ENCODE measurements at regions not wholly inside any gene's neighbourhood (a gene's known extent, or its start where the extent isn't known, plus 50 kb on each side); places are given as distances from the start of the nearest gene placed in this dataset.
"Not testable (repeated sequence)": the region's sequence is repeated elsewhere in the genome, so short reads cannot be mapped to it uniquely, and the experiment has no call there.

DNA sequence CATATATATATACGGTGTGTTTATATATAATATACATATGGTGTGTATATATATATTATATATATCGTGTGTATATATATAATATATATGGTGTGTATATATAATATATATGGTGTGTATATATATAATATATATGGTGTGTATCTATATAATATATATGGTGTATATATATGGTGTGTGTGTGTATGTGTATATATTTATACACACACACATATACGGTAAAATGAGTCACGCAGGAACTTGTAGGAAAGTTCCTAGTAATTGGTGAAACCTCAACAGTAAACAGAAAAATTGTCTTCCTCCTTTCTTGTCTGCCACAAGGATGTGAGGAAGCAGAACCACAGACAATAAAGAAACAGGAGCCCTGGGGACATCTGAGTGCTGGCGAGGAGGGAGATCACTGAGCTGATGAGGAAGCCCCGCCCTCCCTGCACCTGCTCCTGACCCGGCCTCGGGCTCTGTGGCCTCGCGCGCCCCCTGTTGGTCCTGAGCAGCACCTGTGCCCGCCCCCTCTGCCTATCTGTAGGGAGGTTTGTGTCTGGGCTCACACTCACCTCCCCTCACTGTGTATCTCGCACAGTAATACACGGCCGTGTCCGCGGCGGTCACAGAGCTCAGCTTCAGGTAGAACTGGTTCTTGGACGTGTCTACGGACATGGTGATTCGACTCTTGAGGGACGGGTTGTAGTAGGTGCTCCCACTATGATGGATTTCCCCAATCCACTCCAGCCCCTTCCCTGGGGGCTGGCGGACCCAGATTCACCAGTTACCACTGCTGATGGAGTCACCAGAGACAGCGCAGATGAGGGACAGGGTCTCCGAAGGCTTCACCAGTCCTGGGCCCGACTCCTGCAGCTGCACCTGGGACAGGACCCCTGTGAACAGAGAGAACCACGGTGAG, 1079.4 kb downstream of the TMEM121 start:
- no peaks in the 10 kb centered on the region for H3K9me3 Mint-ChIP-seq
- H3K27me3 Mint-ChIP-seq (ENCODE audit: low read depth) = peaks cover 52% of the 10 kb centered on the region
- no peaks in the 10 kb centered on the region for H3K36me3 Mint-ChIP-seq (ENCODE audit: low read depth)
- peaks cover 3% of the 10 kb centered on the region for H3K4me1 Mint-ChIP-seq (ENCODE audit: low read depth)
- H3K27ac Mint-ChIP-seq = no peak overlapping the region
- H3K4me3 Mint-ChIP-seq = no peak overlapping the region

DNA sequence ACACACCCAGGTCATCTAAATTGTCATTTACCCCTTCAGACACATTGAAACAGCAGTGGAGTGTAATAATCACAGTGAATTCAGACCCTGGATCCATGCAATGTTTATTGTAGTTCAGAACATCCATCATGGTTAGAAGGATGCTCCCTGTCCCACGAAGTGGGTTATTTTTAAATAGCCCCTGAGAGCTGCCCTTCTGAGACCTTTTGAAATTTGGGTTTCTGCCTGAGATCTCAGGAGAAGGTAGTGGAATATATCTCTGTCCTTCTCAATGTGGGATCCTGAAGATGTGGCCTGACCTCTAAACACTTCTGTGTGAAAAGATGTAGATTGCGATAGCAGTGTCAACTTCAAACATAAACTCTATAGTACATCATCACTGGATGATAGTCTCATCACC, 1080.6 kb downstream of the TMEM121 start:
- Mint-ChIP-seq H3K36me3 (ENCODE audit: low read depth) (no peaks in the 10 kb centered on the region), H3K4me1 (ENCODE audit: low read depth) (peaks cover 3% of the 10 kb centered on the region), H3K27me3 (ENCODE audit: low read depth) (peaks cover 50% of the 10 kb centered on the region)

DNA sequence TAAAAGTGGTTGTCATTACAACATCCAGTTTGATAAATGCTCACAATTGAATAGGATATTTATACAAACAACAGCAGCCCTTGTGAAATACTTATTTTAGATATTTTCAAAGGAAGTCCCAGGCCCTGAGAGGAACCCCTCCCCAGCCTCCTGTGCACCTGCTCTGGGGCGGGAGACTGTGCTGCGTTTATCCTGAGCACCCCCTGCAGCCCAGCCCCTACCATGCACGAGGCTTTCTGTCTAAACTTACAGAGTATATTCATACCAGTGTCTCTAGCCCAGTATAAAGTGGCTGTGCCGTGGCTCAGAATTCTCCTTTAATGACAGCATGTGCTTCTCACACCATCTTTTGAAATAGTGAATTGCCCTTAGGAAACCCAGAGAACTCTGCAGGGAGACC, 1084.3 kb downstream of the TMEM121 start:
- Mint-ChIP-seq H3K27ac (no peak overlapping the region), H3K4me3 (no peak overlapping the region), H3K36me3 (ENCODE audit: low read depth) (no peaks in the 10 kb centered on the region), H3K27me3 (ENCODE audit: low read depth) (peaks cover 25% of the 10 kb centered on the region), H3K4me1 (ENCODE audit: low read depth) (peaks cover 9% of the 10 kb centered on the region), H3K9me3 (no peaks in the 10 kb centered on the region)

More for the DNA sequence above, 1080.6 kb downstream of the TMEM121 start:
- H3K27ac Mint-ChIP-seq = no peak overlapping the region
- H3K4me3 Mint-ChIP-seq = no peak overlapping the region
- H3K9me3 Mint-ChIP-seq = no peaks in the 10 kb centered on the region

DNA sequence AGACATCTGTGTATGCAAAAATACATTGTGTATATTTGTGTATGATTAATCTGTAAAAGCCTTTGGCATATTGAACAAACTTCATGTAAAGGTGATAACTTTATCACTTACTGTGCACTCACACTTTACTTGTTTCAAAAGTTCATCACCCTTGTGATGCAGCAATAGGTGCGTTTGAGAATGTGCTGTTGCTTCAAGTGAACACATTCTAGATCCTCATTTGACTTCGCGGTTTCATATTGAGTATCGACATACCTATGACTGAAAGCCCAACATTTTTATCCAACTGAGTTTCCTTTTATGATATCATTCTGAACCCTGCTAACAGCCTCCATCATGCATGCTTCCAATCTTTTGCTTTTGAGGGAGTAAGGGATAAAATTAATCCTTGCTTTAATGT, 1086.9 kb downstream of the TMEM121 start:
- peaks cover 14% of the 10 kb centered on the region for H3K27me3 Mint-ChIP-seq (ENCODE audit: low read depth)
- peaks cover 10% of the 10 kb centered on the region for H3K4me1 Mint-ChIP-seq (ENCODE audit: low read depth)
- H3K4me3 Mint-ChIP-seq = no peak overlapping the region
- H3K27ac Mint-ChIP-seq = no peak overlapping the region
- no peaks in the 10 kb centered on the region for H3K36me3 Mint-ChIP-seq (ENCODE audit: low read depth)
- no peaks in the 10 kb centered on the region for H3K9me3 Mint-ChIP-seq

DNA sequence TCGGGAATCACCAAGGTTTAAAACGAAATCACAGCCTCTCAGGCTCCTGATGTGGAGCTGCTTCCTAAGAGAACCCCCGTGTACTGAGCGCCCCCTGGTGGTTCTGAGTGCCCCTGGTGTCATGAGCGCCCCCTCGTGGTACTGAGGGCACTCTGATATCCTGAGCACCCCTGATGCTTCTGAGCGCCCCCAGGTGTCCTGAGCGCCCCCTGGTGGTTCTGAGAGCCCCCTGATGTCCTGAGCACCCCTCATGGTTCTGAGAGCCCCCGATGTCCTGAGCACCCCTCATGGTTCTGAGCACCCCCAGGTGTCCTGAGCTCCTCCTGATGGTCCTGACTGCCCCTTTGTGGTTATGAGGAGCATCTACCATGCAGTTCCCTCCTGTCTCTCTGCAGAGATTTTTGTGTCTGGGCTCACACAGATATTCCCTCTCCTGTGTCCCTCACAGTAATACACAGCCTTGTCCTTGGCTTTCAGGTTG, 1092.1 kb downstream of the TMEM121 start:
- not testable (repeated sequence) for H3K4me3 Mint-ChIP-seq; H3K9me3 Mint-ChIP-seq; H3K36me3 Mint-ChIP-seq (ENCODE audit: low read depth); H3K27ac Mint-ChIP-seq
- H3K4me1 Mint-ChIP-seq (ENCODE audit: low read depth) = peaks cover 16% of the 10 kb centered on the region
- peaks cover 32% of the 10 kb centered on the region for H3K27me3 Mint-ChIP-seq (ENCODE audit: low read depth)

DNA sequence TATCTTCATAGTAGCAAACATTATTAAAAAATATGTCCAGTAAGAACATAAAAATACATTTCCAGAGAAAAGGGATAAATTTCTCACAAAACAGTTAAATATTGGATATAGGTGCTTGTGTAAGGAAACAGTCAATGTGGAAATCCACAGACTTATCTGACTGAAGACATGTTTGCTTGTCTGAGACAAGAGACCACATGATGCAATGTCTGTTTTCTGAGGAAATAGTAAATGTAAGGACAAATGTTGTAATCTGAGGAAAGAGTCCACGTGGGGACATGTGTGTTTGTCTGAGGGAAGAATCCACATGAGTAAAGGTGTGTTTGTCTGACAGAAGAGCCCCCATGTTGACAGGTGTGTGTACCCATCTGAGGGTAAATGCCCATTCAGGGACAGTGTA, 1093.2 kb downstream of the TMEM121 start:
- Mint-ChIP-seq H3K27me3 (ENCODE audit: low read depth) (peaks cover 36% of the 10 kb centered on the region), H3K27ac (no peak overlapping the region), H3K9me3 (no peaks in the 10 kb centered on the region), H3K4me3 (no peak overlapping the region), H3K4me1 (ENCODE audit: low read depth) (peaks cover 13% of the 10 kb centered on the region), H3K36me3 (ENCODE audit: low read depth) (no peaks in the 10 kb centered on the region)

DNA sequence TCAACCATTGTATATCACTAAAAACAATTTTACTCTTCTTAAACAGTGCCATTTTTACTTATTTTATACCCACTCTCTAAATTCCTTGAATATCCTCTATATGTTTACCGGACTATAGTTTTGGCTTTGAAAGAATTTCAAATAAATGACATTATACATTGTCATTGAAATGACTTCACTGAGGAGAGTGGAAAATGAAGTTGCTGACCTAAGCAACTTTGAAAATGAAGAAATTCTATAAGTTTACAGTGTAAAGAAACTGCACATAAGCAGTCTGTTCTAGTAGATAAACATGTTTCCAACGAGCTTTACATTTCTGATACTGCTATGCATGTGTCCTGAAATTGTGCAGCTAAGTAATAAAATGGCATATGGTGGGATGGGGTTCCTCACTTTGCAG, 1094.0 kb downstream of the TMEM121 start:
- peaks cover 36% of the 10 kb centered on the region for H3K27me3 Mint-ChIP-seq (ENCODE audit: low read depth)
- no peaks in the 10 kb centered on the region for H3K9me3 Mint-ChIP-seq

DNA sequence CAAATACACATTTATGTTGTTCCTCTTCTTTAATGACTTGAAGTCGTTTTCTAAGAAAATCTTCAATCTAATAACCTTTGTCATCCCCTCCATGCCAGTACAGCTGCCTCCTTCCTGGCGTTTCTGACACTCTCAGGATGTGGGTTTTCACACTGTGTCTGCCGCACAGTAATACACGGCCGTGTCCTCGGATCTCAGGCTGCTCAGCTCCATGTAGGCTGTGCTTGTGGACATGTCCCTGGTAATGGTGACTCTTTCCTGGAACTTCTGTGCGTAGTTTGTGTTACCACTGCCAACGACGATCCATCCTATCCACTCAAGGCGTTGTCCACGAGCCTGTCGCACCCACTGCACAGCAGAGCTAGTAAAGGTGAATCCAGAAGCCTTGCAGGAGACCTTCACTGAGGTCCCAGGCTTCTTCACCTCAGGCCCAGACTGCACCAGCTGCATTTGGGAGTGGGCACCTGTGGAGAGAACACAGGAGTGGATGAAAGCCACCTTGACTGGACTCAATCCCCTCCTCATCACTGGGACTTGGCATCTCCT, 1095.9 kb downstream of the TMEM121 start:
- Mint-ChIP-seq H3K36me3 (ENCODE audit: low read depth) (no peaks in the 10 kb centered on the region), H3K9me3 (no peaks in the 10 kb centered on the region), H3K27ac (peak overlapping the region; percentile 17), H3K4me3 (no peak overlapping the region), H3K27me3 (ENCODE audit: low read depth) (peaks cover 43% of the 10 kb centered on the region), H3K4me1 (ENCODE audit: low read depth) (peaks cover 13% of the 10 kb centered on the region)

More for the DNA sequence above, 1094.0 kb downstream of the TMEM121 start:
- H3K4me3 Mint-ChIP-seq = no peak overlapping the region
- H3K27ac Mint-ChIP-seq = no peak overlapping the region
- H3K36me3 Mint-ChIP-seq (ENCODE audit: low read depth) = no peaks in the 10 kb centered on the region
- H3K4me1 Mint-ChIP-seq (ENCODE audit: low read depth) = peaks cover 13% of the 10 kb centered on the region

DNA sequence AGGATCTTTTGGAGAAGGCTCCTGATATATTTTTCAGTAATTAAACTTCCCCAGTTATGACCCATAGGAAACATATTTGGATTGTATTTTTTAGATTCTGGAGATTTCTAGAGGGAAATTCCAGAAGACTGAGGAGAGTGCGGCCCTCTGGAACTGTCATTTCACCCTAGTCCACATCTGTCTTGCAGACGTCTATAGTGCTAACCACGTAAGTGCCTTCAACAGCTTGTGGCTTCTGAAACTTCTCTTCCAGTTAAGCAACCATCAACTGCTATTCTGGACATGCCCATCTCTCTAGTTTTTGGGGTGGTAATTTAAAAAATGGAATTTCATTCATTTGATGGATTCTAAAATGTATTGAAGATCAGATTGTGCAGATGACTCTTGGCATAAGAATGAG, 1098.8 kb downstream of the TMEM121 start:
- Mint-ChIP-seq H3K4me1 (ENCODE audit: low read depth) (peaks cover 11% of the 10 kb centered on the region), H3K9me3 (no peaks in the 10 kb centered on the region), H3K27ac (no peak overlapping the region), H3K27me3 (ENCODE audit: low read depth) (peaks cover 52% of the 10 kb centered on the region), H3K4me3 (no peak overlapping the region), H3K36me3 (ENCODE audit: low read depth) (no peaks in the 10 kb centered on the region)

DNA sequence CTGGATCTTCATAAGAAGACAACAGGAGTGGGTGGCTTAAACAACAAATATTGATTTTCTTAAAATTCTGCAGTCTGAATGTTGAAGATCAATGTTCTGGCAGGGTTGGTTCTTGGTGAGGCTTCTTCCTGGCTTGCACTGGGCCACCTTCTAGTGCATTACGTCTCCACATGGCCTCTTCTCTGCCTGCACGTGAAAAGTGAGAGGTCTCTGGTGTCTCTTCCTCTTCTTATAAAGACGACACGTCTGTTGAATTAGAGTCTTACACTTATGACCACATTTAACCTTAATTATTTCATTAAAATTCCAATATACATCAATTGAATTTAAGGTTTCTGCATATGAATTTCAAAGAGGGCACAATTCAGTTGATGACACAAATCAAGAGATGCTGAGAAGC, 1100.1 kb downstream of the TMEM121 start:
- H3K27ac Mint-ChIP-seq; H3K4me1 Mint-ChIP-seq (ENCODE audit: low read depth); H3K9me3 Mint-ChIP-seq; H3K4me3 Mint-ChIP-seq; H3K36me3 Mint-ChIP-seq (ENCODE audit: low read depth): not testable (repeated sequence)
- H3K27me3 Mint-ChIP-seq (ENCODE audit: low read depth) = peaks cover 47% of the 10 kb centered on the region

DNA sequence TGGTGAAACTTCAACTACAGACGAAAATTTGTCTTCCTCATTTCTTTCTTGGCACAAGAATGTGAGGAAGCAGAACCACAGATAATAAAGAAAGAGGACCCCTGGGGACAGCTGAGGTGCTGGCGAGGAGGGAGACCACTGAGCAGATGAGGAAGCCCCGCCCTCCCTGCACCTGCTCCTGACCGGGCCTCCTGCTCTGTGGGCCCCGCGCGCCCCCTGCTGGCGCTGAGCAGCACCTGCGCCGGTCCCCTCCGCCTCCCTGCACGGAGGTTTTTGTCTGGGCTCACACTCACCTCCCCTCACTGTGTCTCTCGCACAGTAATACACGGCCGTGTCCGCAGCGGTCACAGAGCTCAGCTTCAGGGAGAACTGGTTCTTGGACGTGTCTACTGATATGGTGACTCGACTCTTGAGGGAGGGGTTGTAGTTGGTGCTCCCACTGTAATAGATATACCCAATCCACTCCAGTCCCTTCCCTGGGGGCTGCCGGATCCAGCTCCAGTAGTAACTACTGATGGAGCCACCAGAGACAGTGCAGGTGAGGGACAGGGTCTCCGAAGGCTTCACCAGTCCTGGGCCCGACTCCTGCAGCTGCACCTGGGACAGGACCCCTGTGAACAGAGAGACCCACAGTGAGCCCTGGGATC, 1100.7 kb downstream of the TMEM121 start:
- not testable (repeated sequence) for H3K4me1 Mint-ChIP-seq (ENCODE audit: low read depth); H3K4me3 Mint-ChIP-seq; H3K27ac Mint-ChIP-seq; H3K36me3 Mint-ChIP-seq (ENCODE audit: low read depth); H3K9me3 Mint-ChIP-seq
- H3K27me3 Mint-ChIP-seq (ENCODE audit: low read depth) = peaks cover 45% of the 10 kb centered on the region

DNA sequence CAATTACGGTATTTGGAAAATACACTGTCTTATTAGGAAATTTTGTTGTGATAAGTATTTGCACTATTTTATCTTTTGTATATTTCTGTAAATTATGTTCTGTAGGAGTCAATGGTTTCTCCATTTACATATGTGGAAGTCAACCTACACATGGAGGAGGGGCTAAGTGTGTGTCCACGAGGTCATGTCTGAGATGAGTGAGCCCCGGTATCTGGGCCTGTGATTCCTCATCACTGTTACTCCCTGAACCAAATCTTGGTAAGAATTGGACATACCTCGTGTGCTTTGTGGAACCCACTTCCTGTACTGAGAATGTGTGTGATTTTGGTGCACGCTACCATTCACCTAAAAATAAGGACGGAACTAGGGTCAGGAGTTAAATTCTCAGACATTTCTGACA, 1105.5 kb downstream of the TMEM121 start:
- Mint-ChIP-seq H3K27ac (no peak overlapping the region), H3K4me1 (ENCODE audit: low read depth) (no peaks in the 10 kb centered on the region), H3K4me3 (no peak overlapping the region), H3K9me3 (no peaks in the 10 kb centered on the region), H3K27me3 (ENCODE audit: low read depth) (peaks cover 42% of the 10 kb centered on the region), H3K36me3 (ENCODE audit: low read depth) (no peaks in the 10 kb centered on the region)

DNA sequence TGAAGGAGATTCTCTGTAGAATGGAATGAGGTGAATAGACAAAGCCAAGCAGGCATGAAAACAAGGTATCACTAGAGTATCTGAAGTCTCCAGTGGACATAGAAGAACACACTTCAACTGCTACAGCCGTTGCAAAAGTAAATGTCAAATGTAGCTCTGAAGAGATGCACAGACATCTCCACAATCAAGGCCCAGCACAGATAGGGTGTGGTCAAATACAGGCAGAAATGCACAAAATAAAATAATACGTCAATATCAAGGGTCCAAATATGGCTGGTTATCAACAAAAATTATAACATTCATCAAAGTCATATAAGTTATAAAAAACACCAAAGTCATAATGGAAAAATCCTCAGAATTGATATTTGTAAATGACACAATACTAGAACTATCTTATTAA, 1107.3 kb downstream of the TMEM121 start:
- Mint-ChIP-seq H3K9me3 (no peaks in the 10 kb centered on the region), H3K27me3 (ENCODE audit: low read depth) (peaks cover 38% of the 10 kb centered on the region), H3K4me3 (no peak overlapping the region), H3K4me1 (ENCODE audit: low read depth) (peaks cover 3% of the 10 kb centered on the region), H3K27ac (no peak overlapping the region), H3K36me3 (ENCODE audit: low read depth) (no peaks in the 10 kb centered on the region)

DNA sequence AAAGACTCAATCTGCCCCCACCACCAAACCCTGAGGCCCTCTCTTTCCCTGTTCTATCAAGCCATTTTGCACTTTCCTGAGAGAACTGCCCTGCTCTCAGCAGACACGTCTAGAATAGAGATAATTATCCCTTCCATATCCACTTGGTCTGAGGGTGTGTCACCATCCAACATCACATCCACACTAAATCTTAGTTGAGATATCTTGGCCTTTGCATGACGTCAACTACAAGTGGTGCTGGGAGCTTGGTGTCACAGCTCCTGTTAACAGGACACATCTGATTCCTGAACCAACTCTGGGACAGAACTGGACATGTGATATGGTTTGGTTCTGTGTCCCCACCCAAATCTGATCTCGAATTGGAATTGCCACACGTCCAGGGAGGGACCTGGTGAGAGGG, 1109.2 kb downstream of the TMEM121 start:
- Mint-ChIP-seq H3K36me3 (ENCODE audit: low read depth) (no peaks in the 10 kb centered on the region), H3K9me3 (no peaks in the 10 kb centered on the region), H3K27me3 (ENCODE audit: low read depth) (peaks cover 27% of the 10 kb centered on the region), H3K4me3 (no peak overlapping the region), H3K4me1 (ENCODE audit: low read depth) (peaks cover 3% of the 10 kb centered on the region), H3K27ac (no peak overlapping the region)
